ENCODE measurements at regions not wholly inside any gene's neighbourhood (a gene's known extent, or its start where the extent isn't known, plus 50 kb on each side); places are given as distances from the start of the nearest gene placed in this dataset.
A peak's percentile ranks its signal among the peaks of the same experiment; 100 is the strongest.
"Not testable (repeated sequence)": the region's sequence is repeated elsewhere in the genome, so short reads cannot be mapped to it uniquely, and the experiment has no call there.

GRCh38 chr3:104257486-104257885 lies 1109.2 kb upstream of the ALCAM start:
- no peaks in the 10 kb centered on the region for H3K36me3 Mint-ChIP-seq (ENCODE audit: low read depth)
- no peak overlapping the region for H3K27ac Mint-ChIP-seq
- H3K27me3 Mint-ChIP-seq: no peaks in the 10 kb centered on the region
- H3K4me3 Mint-ChIP-seq: no peak overlapping the region
- H3K9me3 Mint-ChIP-seq: no peaks in the 10 kb centered on the region
- no peaks in the 10 kb centered on the region for H3K4me1 Mint-ChIP-seq (ENCODE audit: low read depth)
- no peak for DNase-seq

DNA sequence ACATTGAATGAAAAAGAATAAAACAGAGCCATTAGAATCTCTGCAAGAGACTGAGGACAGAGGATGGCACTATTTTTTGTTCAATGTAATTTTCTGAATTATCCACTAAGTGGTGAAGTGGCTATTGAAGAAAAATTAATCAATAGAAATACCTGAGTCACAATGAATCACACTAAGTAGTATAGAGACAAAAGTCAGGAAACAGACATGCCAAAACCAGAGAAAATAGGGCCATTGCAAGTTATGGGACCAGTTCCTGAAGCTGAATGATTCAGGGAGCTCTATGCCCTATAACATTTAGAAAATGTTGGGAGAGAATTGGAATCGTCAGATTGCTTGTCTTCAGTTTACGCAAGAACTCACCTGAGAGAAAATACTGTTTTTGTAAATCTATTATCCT lies 1103.2 kb upstream of the ALCAM start:
- no peak overlapping the region for H3K4me3 Mint-ChIP-seq
- H3K27ac Mint-ChIP-seq: no peak overlapping the region
- H3K9me3 Mint-ChIP-seq: no peaks in the 10 kb centered on the region
- H3K4me1 Mint-ChIP-seq (ENCODE audit: low read depth): no peaks in the 10 kb centered on the region
- no peak for DNase-seq
- no peaks in the 10 kb centered on the region for H3K27me3 Mint-ChIP-seq
- no peaks in the 10 kb centered on the region for H3K36me3 Mint-ChIP-seq (ENCODE audit: low read depth)

- H3K27ac Mint-ChIP-seq; H3K4me1 Mint-ChIP-seq (ENCODE audit: low read depth); DNase-seq; H3K27me3 Mint-ChIP-seq; H3K9me3 Mint-ChIP-seq; H3K4me3 Mint-ChIP-seq; H3K36me3 Mint-ChIP-seq (ENCODE audit: low read depth): not testable (repeated sequence)
Observed at GRCh38 chr3:104266219-104266618, 1100.5 kb upstream of the ALCAM start.

DNA sequence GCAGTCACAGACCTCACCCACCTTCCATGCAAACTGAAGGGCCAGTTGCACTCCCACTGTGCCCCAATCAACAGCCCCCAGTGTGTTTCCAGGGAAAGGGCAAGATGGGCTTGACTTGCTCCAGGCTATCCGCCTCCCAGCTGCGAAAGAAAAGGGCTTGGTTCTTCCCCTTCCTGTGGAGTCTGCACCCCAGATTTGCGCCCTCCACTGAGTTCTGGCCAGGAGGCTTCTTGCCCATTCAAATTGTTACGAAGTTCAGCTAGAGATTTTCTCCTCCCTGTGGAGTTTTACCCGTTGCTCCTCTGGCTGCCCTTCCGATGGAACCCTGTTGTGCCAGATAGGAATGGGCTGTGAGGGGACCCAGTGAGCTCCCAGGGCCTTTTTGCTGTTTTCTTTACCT lies 1096.9 kb upstream of the ALCAM start:
- H3K36me3 Mint-ChIP-seq (ENCODE audit: low read depth): no peaks in the 10 kb centered on the region
- H3K9me3 Mint-ChIP-seq: no peaks in the 10 kb centered on the region
- no peak overlapping the region for H3K27ac Mint-ChIP-seq
- H3K4me3 Mint-ChIP-seq: no peak overlapping the region
- no peaks in the 10 kb centered on the region for H3K4me1 Mint-ChIP-seq (ENCODE audit: low read depth)
- no peaks in the 10 kb centered on the region for H3K27me3 Mint-ChIP-seq
- no peak for DNase-seq

GRCh38 chr3:104273046-104273649 lies 1093.6 kb upstream of the ALCAM start:
- H3K27ac Mint-ChIP-seq: no peak overlapping the region
- H3K4me3 Mint-ChIP-seq: no peak overlapping the region
- H3K27me3 Mint-ChIP-seq: no peaks in the 10 kb centered on the region
- no peaks in the 10 kb centered on the region for H3K4me1 Mint-ChIP-seq (ENCODE audit: low read depth)
- H3K9me3 Mint-ChIP-seq: peaks cover 5% of the 10 kb centered on the region
- no peak for DNase-seq
- H3K36me3 Mint-ChIP-seq (ENCODE audit: low read depth): no peaks in the 10 kb centered on the region

DNA sequence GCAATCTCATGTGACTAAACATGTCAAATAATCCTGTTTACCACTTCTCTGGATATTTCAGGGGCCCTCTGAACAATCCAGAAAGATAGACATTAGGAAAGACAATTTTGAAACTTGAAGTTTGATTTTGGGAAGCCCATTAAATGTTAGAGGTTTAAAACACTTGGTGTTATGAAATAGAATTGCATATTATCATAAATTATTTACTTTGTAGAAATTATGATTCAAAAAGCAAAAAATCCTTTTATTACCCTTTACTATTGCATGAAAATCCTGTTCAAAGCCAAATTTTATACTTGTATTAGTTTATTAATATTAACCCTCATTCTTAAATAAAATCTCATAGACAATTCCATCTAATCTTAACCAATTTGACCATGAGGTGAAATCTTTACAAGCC lies 1091.5 kb upstream of the ALCAM start:
- Mint-ChIP-seq H3K4me1 (ENCODE audit: low read depth) (peaks cover 7% of the 10 kb centered on the region), H3K4me3 (no peak overlapping the region), H3K36me3 (ENCODE audit: low read depth) (no peaks in the 10 kb centered on the region), H3K9me3 (peaks cover 14% of the 10 kb centered on the region), H3K27me3 (no peaks in the 10 kb centered on the region), H3K27ac (no peak overlapping the region)
- no peak for DNase-seq

- no peak overlapping the region for H3K4me3 Mint-ChIP-seq
- no peaks in the 10 kb centered on the region for H3K36me3 Mint-ChIP-seq (ENCODE audit: low read depth)
- peaks cover 36% of the 10 kb centered on the region for H3K9me3 Mint-ChIP-seq
- no peak for DNase-seq
- peaks cover 7% of the 10 kb centered on the region for H3K4me1 Mint-ChIP-seq (ENCODE audit: low read depth)
- no peaks in the 10 kb centered on the region for H3K27me3 Mint-ChIP-seq
- H3K27ac Mint-ChIP-seq: no peak overlapping the region
Observed at GRCh38 chr3:104279617-104280016, 1087.1 kb upstream of the ALCAM start.

- no peak for DNase-seq
- Mint-ChIP-seq H3K36me3 (ENCODE audit: low read depth) (no peaks in the 10 kb centered on the region), H3K9me3 (peaks cover 33% of the 10 kb centered on the region), H3K4me3 (no peak overlapping the region), H3K4me1 (ENCODE audit: low read depth) (peaks cover 7% of the 10 kb centered on the region), H3K27ac (no peak overlapping the region), H3K27me3 (no peaks in the 10 kb centered on the region)
Observed at GRCh38 chr3:104281713-104282112, 1085.0 kb upstream of the ALCAM start.

DNA sequence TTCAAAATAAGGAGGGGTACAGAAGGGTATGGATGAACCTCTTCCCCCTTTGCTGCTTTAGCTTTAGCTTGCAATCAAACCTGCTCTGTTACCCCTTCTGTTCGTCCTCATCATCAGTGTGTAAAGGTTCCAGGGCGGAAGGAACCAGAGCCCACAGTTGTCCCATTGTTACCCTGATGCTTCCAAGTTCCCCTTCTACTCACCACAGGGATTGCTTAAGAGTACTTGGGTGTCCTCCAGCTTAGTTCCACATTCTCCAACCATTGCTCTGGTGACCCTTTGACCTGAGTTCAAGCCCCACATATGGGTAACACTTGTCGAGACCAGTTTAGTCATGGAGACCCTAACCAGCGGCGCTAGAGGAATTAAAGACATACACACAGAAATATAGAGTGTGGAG lies 1080.1 kb upstream of the ALCAM start:
- Mint-ChIP-seq H3K4me1 (ENCODE audit: low read depth) (peaks cover 4% of the 10 kb centered on the region), H3K27ac (no peak overlapping the region), H3K36me3 (ENCODE audit: low read depth) (no peaks in the 10 kb centered on the region), H3K27me3 (no peaks in the 10 kb centered on the region), H3K4me3 (no peak overlapping the region), H3K9me3 (peaks cover 14% of the 10 kb centered on the region)
- DNase-seq: no peak

GRCh38 chr3:104291437-104291851 lies 1075.3 kb upstream of the ALCAM start:
- no peaks in the 10 kb centered on the region for H3K27me3 Mint-ChIP-seq
- no peaks in the 10 kb centered on the region for H3K36me3 Mint-ChIP-seq (ENCODE audit: low read depth)
- H3K4me1 Mint-ChIP-seq (ENCODE audit: low read depth): peaks cover 14% of the 10 kb centered on the region
- DNase-seq: no peak
- no peaks in the 10 kb centered on the region for H3K9me3 Mint-ChIP-seq
- H3K4me3 Mint-ChIP-seq: peak overlapping the region; percentile 18
- H3K27ac Mint-ChIP-seq: no peak overlapping the region

DNA sequence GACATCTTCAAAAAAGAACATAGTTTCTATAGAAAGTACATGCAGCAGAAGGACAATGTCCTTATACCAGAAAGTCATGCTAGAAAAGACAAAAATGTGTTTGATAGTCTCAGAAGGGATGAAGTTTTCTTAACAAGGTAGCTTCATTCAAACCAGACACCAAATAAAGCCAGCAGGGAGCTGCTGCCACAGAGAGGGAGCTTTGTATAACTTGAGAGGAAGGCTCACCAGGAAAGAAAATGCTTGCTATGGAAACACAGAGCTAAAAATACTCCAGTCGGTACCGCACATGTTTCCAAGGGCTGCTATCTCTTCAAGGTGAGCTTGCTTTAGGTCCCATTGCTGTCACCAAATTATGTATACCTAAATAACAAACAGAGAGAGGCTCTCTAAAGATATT lies 1074.8 kb upstream of the ALCAM start:
- Mint-ChIP-seq H3K36me3 (ENCODE audit: low read depth) (no peaks in the 10 kb centered on the region), H3K27ac (no peak overlapping the region), H3K4me3 (no peak overlapping the region), H3K27me3 (no peaks in the 10 kb centered on the region), H3K9me3 (no peaks in the 10 kb centered on the region), H3K4me1 (ENCODE audit: low read depth) (peaks cover 14% of the 10 kb centered on the region)
- DNase-seq: no peak

DNA sequence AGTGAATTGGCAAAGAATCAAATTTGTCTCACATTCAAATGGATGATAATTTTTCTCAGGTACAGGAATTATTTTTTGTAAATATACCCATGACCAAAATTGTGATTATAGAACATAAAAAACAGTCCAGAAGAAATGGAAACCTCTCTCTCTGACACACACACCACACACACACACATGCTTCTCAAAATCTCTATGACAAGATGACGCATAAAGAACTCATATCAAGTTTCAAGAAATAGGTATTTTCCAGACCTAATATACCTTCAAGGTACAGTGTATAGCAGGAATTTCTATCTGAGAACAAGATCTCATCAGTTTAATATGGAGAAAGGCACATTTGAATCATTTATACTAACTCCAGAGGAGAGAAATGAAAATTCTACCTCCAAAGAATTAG lies 1069.1 kb upstream of the ALCAM start:
- DNase-seq: no peak
- Mint-ChIP-seq H3K4me1 (ENCODE audit: low read depth) (peaks cover 2% of the 10 kb centered on the region), H3K27me3 (no peaks in the 10 kb centered on the region), H3K9me3 (no peaks in the 10 kb centered on the region), H3K27ac (no peak overlapping the region), H3K36me3 (ENCODE audit: low read depth) (no peaks in the 10 kb centered on the region), H3K4me3 (no peak overlapping the region)

DNA sequence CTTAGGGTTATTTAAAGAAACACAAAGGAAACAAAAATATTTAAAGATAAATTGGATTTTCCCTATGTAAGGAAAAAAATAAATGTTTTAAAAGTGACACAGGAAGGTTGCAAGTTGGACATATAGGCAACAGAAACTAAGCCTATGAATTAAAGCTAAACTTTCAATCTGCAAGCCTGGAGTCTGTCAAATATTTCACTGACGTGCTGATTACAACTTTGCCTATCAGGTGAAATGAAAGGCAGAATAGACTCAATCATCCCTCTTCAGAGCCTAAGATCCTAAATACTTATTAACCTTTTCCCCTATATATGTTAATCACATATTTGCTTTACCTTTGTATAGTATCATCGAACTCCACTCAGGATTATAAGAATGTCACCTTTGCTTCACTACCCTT lies 1068.0 kb upstream of the ALCAM start:
- DNase-seq: no peak
- Mint-ChIP-seq H3K36me3 (ENCODE audit: low read depth) (no peaks in the 10 kb centered on the region), H3K9me3 (no peaks in the 10 kb centered on the region), H3K27me3 (no peaks in the 10 kb centered on the region), H3K4me3 (no peak overlapping the region), H3K27ac (no peak overlapping the region), H3K4me1 (ENCODE audit: low read depth) (no peaks in the 10 kb centered on the region)

- Mint-ChIP-seq H3K9me3 (peaks cover 7% of the 10 kb centered on the region), H3K36me3 (ENCODE audit: low read depth) (no peaks in the 10 kb centered on the region), H3K27ac (no peak overlapping the region), H3K4me3 (no peak overlapping the region), H3K4me1 (ENCODE audit: low read depth) (no peaks in the 10 kb centered on the region), H3K27me3 (no peaks in the 10 kb centered on the region)
- no peak for DNase-seq
Observed at GRCh38 chr3:104316118-104316517, 1050.6 kb upstream of the ALCAM start.

DNA sequence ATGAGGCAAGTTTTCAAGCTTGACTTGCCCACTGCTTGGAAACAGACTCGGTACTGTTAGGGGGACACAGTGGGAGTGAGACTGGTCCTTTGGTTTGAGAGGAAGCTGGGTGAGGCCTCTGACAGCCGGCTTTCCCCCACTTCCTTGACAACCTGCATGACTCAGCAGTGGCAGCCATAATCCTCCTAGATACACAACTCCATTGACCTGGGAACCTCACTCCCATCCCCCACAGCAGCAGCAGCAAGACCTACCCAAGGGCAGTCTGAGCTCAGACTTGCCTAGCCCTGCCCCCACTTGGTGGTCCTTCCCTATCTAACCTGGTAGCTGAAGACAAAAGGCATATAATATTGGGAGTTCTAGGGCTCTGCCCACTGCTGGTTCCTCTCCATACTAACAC lies 1043.5 kb upstream of the ALCAM start:
- H3K36me3 Mint-ChIP-seq (ENCODE audit: low read depth): no peaks in the 10 kb centered on the region
- H3K9me3 Mint-ChIP-seq: peaks cover 29% of the 10 kb centered on the region
- DNase-seq: no peak
- H3K4me1 Mint-ChIP-seq (ENCODE audit: low read depth): no peaks in the 10 kb centered on the region
- no peaks in the 10 kb centered on the region for H3K27me3 Mint-ChIP-seq
- no peak overlapping the region for H3K4me3 Mint-ChIP-seq
- H3K27ac Mint-ChIP-seq: no peak overlapping the region

GRCh38 chr3:104347291-104347690 lies 1019.4 kb upstream of the ALCAM start:
- H3K27me3 Mint-ChIP-seq: no peaks in the 10 kb centered on the region
- no peak overlapping the region for H3K4me3 Mint-ChIP-seq
- no peaks in the 10 kb centered on the region for H3K9me3 Mint-ChIP-seq
- H3K4me1 Mint-ChIP-seq (ENCODE audit: low read depth): no peaks in the 10 kb centered on the region
- H3K27ac Mint-ChIP-seq: no peak overlapping the region
- no peaks in the 10 kb centered on the region for H3K36me3 Mint-ChIP-seq (ENCODE audit: low read depth)
- no peak for DNase-seq

Measured in activated T-cell treated with anti-CD3 and anti-CD28 coated beads, Interleukin-2, amount 50 U/mL, for 24 hours (primary cell).